ENCODE measurements at regions not wholly inside any gene's neighbourhood (a gene's known extent, or its start where the extent isn't known, plus 50 kb on each side); places are given as distances from the start of the nearest gene placed in this dataset.

GRCh38 chr2:76310894-76311633, 600.3 kb upstream of the GCFC2 start:
- WGBS, 2 experiments (ENCODE audit: low coverage in 1 of 2, low lambda C conversion rate in 2 of 2, missing lambda C conversion rate in 2 of 2) = 5% methylated on average over 2 of the region's 2 CpGs
- in situ Hi-C loops (cut with MboI) = no loop called here

DNA sequence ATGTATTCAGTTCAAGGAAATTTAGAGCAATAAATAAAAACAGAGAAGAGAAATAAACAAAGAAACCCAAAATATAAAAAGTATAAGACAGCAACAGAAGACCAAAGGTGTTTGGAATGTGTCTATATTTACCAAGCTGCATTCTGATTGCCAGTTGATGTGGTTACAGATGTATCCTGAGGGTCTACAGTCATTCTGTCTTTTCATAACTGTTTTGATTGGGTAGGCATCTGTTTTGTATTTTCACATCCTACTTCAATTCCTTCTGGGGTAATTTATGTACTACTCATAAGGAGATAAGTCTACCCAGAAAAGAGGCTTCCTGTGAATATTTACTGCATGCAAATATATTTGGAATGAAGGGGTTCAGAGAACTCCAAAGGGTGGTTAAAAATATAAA, 596.8 kb upstream of the GCFC2 start:
- Histone ChIP-seq H3F3A (ENCODE audit: insufficient read depth) (no peaks in the 10 kb centered on the region), H3K4me2 (ENCODE audit: unreplicated experiment) (no peak overlapping the region), H3K9ac (no peak overlapping the region), H3K4me1 (ENCODE audit: insufficient read depth) (no peaks in the 10 kb centered on the region), H3K27me3 (replicated peaks; ENCODE audit: insufficient read depth) (no peaks in the 10 kb centered on the region), H3K9me3 (ENCODE audit: low read depth) (no peaks in the 10 kb centered on the region), H4K20me1 (ENCODE audit: insufficient read depth) (no peaks in the 10 kb centered on the region), H3K27ac (no peak overlapping the region), H3K79me2 (ENCODE audit: insufficient read depth) (no peaks in the 10 kb centered on the region), H3K36me3 (ENCODE audit: low read depth) (no peaks in the 10 kb centered on the region), H2AFZ (no peak overlapping the region), H3K9me2 (ENCODE audit: insufficient read depth) (no peaks in the 10 kb centered on the region), H3K4me3 (no peak overlapping the region)
- TF ChIP-seq EZH2 (IDR thresholded peaks at IDR 0.05; ENCODE audit: insufficient read depth, poor library complexity, severe bottlenecking) (no peak), EZH2phosphoT487 (IDR thresholded peaks at IDR 0.05; ENCODE audit: insufficient read depth, low read depth) (no peak)
- DNase-seq = no peak
- in situ Hi-C loops (cut with MboI) = no loop called here

More at GRCh38 chr2:76310894-76311633, 600.3 kb upstream of the GCFC2 start:
- no peak overlapping the region for H3K9ac ChIP-seq
- no peaks in the 10 kb centered on the region for H3K27me3 ChIP-seq (replicated peaks; ENCODE audit: insufficient read depth)
- no peaks in the 10 kb centered on the region for H3K4me1 ChIP-seq (ENCODE audit: insufficient read depth)
- no peak for DNase-seq
- H3K9me2 ChIP-seq (ENCODE audit: insufficient read depth) = no peaks in the 10 kb centered on the region
- no peaks in the 10 kb centered on the region for H3K9me3 ChIP-seq (ENCODE audit: low read depth)
- H2AFZ ChIP-seq = no peak overlapping the region
- H3K36me3 ChIP-seq (ENCODE audit: low read depth) = no peaks in the 10 kb centered on the region
- no peaks in the 10 kb centered on the region for H3F3A ChIP-seq (ENCODE audit: insufficient read depth)
- no peak overlapping the region for H3K4me3 ChIP-seq
- no peaks in the 10 kb centered on the region for H4K20me1 ChIP-seq (ENCODE audit: insufficient read depth)
- no peak for TF ChIP-seq EZH2phosphoT487 (IDR thresholded peaks at IDR 0.05; ENCODE audit: insufficient read depth, low read depth)
- H3K79me2 ChIP-seq (ENCODE audit: insufficient read depth) = no peaks in the 10 kb centered on the region
- no peak overlapping the region for H3K27ac ChIP-seq
- no peak overlapping the region for H3K4me2 ChIP-seq (ENCODE audit: unreplicated experiment)

DNA sequence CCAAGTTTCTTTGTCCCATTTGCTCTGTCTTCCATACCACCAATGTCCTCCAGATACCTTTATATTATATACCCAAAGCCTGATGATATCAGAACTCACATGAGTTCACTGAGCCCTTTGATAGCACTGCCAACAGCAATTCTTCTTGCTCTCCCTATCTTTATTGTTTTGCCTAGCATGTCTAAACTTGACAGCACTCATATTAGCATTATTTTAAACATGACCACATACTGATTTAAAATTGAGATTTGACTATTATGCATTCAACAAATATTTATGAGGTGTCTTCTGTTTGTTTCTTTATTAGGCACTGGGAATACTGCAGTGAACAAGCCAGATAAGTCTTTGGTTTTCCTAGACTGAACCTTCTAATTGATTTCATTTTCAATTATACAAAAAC, 587.3 kb upstream of the GCFC2 start:
- no peaks in the 10 kb centered on the region for H3K4me1 ChIP-seq (ENCODE audit: insufficient read depth)
- in situ Hi-C loops (cut with MboI) = no loop called here
- no peaks in the 10 kb centered on the region for H3K9me2 ChIP-seq (ENCODE audit: insufficient read depth)
- H3K27ac ChIP-seq = no peak overlapping the region
- H2AFZ ChIP-seq = no peak overlapping the region
- no peak for TF ChIP-seq EZH2 (IDR thresholded peaks at IDR 0.05; ENCODE audit: insufficient read depth, poor library complexity, severe bottlenecking)
- TF ChIP-seq EZH2phosphoT487 (IDR thresholded peaks at IDR 0.05; ENCODE audit: insufficient read depth, low read depth) = no peak
- no peaks in the 10 kb centered on the region for H3K27me3 ChIP-seq (replicated peaks; ENCODE audit: insufficient read depth)
- no peaks in the 10 kb centered on the region for H3K36me3 ChIP-seq (ENCODE audit: low read depth)
- no peak overlapping the region for H3K4me2 ChIP-seq (ENCODE audit: unreplicated experiment)
- no peak for DNase-seq
- H3F3A ChIP-seq (ENCODE audit: insufficient read depth) = no peaks in the 10 kb centered on the region
- H3K4me3 ChIP-seq = no peak overlapping the region
- H3K9me3 ChIP-seq (ENCODE audit: low read depth) = no peaks in the 10 kb centered on the region
- H3K79me2 ChIP-seq (ENCODE audit: insufficient read depth) = no peaks in the 10 kb centered on the region
- no peak overlapping the region for H3K9ac ChIP-seq
- H4K20me1 ChIP-seq (ENCODE audit: insufficient read depth) = no peaks in the 10 kb centered on the region

DNA sequence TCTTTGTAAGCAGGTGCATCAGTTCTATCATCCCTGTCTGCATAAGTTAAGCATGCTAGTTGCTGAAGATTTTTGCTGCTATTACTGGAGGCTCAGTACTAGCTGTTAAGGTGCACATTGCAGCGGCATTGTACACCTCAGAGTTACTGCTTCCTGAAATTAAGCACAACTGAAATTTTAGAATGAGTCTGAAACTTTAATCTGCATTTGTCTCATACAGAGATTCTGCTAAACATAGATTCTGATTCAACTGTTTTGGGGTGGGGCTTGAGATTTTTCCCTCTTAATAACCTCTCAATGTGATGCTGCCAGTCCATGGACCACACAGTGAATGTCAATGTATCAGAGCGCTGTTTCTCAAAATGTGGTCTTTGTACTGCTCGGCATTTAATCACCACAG, 585.7 kb upstream of the GCFC2 start:
- H3K4me3 ChIP-seq = no peak overlapping the region
- TF ChIP-seq EZH2phosphoT487 (IDR thresholded peaks at IDR 0.05; ENCODE audit: insufficient read depth, low read depth) (no peak), EZH2 (IDR thresholded peaks at IDR 0.05; ENCODE audit: insufficient read depth, poor library complexity, severe bottlenecking) (no peak)
- no peaks in the 10 kb centered on the region for H4K20me1 ChIP-seq (ENCODE audit: insufficient read depth)
- no peaks in the 10 kb centered on the region for H3F3A ChIP-seq (ENCODE audit: insufficient read depth)
- H3K27ac ChIP-seq = no peak overlapping the region
- H3K79me2 ChIP-seq (ENCODE audit: insufficient read depth) = no peaks in the 10 kb centered on the region
- in situ Hi-C loops (cut with MboI) = no loop called here
- no peaks in the 10 kb centered on the region for H3K9me3 ChIP-seq (ENCODE audit: low read depth)
- no peak overlapping the region for H3K9ac ChIP-seq
- no peak overlapping the region for H2AFZ ChIP-seq
- H3K36me3 ChIP-seq (ENCODE audit: low read depth) = no peaks in the 10 kb centered on the region
- DNase-seq = no peak
- WGBS, 2 experiments (ENCODE audit: low coverage in 1 of 2, low lambda C conversion rate in 2 of 2, missing lambda C conversion rate in 2 of 2) = 29 to 38% methylated on average over 3 of the region's 3 CpGs
- H3K4me1 ChIP-seq (ENCODE audit: insufficient read depth) = no peaks in the 10 kb centered on the region
- no peaks in the 10 kb centered on the region for H3K27me3 ChIP-seq (replicated peaks; ENCODE audit: insufficient read depth)
- H3K4me2 ChIP-seq (ENCODE audit: unreplicated experiment) = no peak overlapping the region
- H3K9me2 ChIP-seq (ENCODE audit: insufficient read depth) = no peaks in the 10 kb centered on the region

DNA sequence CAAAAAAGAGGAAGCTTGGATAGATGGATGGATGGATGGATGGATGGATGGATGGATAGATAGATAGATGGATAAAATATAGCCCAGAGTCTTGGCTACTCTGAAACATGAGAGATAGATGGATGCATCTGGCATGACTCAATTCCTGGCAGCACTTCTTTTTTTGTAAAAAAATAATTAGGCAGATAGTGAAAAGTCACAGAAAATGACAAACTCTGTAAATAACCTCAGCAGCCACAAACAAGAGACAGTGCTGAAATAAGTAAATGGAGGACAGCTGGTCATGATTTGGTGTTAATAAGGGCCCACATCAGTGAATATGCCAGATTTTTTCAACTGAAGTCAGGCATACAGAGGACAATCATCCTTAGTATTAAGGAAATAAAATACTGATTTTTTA, 585.0 kb upstream of the GCFC2 start:
- H3K27me3 ChIP-seq (replicated peaks; ENCODE audit: insufficient read depth) = no peaks in the 10 kb centered on the region
- H3K27ac ChIP-seq = no peak overlapping the region
- no peaks in the 10 kb centered on the region for H3K9me3 ChIP-seq (ENCODE audit: low read depth)
- no peak for TF ChIP-seq EZH2phosphoT487 (IDR thresholded peaks at IDR 0.05; ENCODE audit: insufficient read depth, low read depth)
- TF ChIP-seq EZH2 (IDR thresholded peaks at IDR 0.05; ENCODE audit: insufficient read depth, poor library complexity, severe bottlenecking) = no peak
- H3K79me2 ChIP-seq (ENCODE audit: insufficient read depth) = no peaks in the 10 kb centered on the region
- no peaks in the 10 kb centered on the region for H3K4me1 ChIP-seq (ENCODE audit: insufficient read depth)
- in situ Hi-C loops (cut with MboI) = no loop called here
- H3K4me2 ChIP-seq (ENCODE audit: unreplicated experiment) = no peak overlapping the region
- no peaks in the 10 kb centered on the region for H3F3A ChIP-seq (ENCODE audit: insufficient read depth)
- H2AFZ ChIP-seq = no peak overlapping the region
- H3K36me3 ChIP-seq (ENCODE audit: low read depth) = no peaks in the 10 kb centered on the region
- H4K20me1 ChIP-seq (ENCODE audit: insufficient read depth) = no peaks in the 10 kb centered on the region
- H3K4me3 ChIP-seq = no peak overlapping the region
- H3K9me2 ChIP-seq (ENCODE audit: insufficient read depth) = no peaks in the 10 kb centered on the region
- no peak overlapping the region for H3K9ac ChIP-seq
- no peak for DNase-seq

Data from GM23248 (cell line).